K562 (cell line): ENCODE measurements at regions not wholly inside any gene's neighbourhood (a gene's known extent, or its start where the extent isn't known, plus 50 kb on each side); places are given as distances from the start of the nearest gene placed in this dataset.

Source experiments
- ATF3 ChIP-seq, 2 experiments: fragments of 450-650 bp in 1 of 2; sonication (generic) in 1 of 2; formaldehyde crosslinking in 1 of 2; IDR thresholded peaks in 1 of 2; conservative IDR thresholded peaks in 1 of 2; 2 replicates each; pipeline versions ENCODE4 v1.6.1 to v1.8.1; 2016 to 2023; ENCODE audit warnings: mild to moderate bottlenecking in 2 of 2, moderate library complexity in 2 of 2, inconsistent platforms in 1 of 2, missing genetic modification reagents in 1 of 2
- BACH1 ChIP-seq: fragments of 200-800 bp; sonication (Bioruptor generic); IDR thresholded peaks from 2 replicates; pipeline ENCODE4 v1.6.1; 2016; ENCODE audit warnings: missing genetic modification characterization, missing compliant biosample characterization
- CBX2 ChIP-seq: fragments of 200-600 bp; sonication (generic); IDR thresholded peaks from one replicate; pipeline ENCODE4 v1.6.1; 2012; ENCODE audit warnings: mild to moderate bottlenecking, low read length, inconsistent platforms; ENCODE audit not compliant: insufficient read depth, poor library complexity, severe bottlenecking
- CSDE1 ChIP-seq, 2 experiments: fragments of 450-650 bp; IDR thresholded peaks; 2 replicates each; pipeline ENCODE4 v1.6.1; 2016; ENCODE audit warnings: mild to moderate bottlenecking in 1 of 2
- CXXC5 ChIP-seq: fragments of 250-450 bp; sonication (Bioruptor Pico); IDR thresholded peaks from 2 replicates; pipeline ENCODE4 v1.8.0; 2022; ENCODE audit warnings: inconsistent platforms, mild to moderate bottlenecking, moderate library complexity
- DNMT1 ChIP-seq: fragments of 450-650 bp; IDR thresholded peaks from 2 replicates; pipeline ENCODE4 v1.6.1; 2016; ENCODE audit warnings: antibody characterized with exemption, mild to moderate bottlenecking
- MYBL2 ChIP-seq, 2 experiments: fragments of 450-650 bp in 1 of 2; sonication (generic) in 1 of 2; formaldehyde crosslinking in 1 of 2; IDR thresholded peaks; 2 replicates each; pipeline versions ENCODE4 v1.6.1 to v1.8.1; 2017 to 2022; ENCODE audit warnings: borderline replicate concordance in 1 of 2, inconsistent platforms in 1 of 2, low read depth in 1 of 2, mild to moderate bottlenecking in 1 of 2, missing genetic modification reagents in 1 of 2, moderate library complexity in 1 of 2
- NFRKB ChIP-seq: fragments of 450-650 bp; IDR thresholded peaks from 2 replicates; pipeline ENCODE4 v1.6.1; 2016; ENCODE audit warnings: low read depth
- PHF20 ChIP-seq: fragments of 450-650 bp; IDR thresholded peaks from 2 replicates; pipeline ENCODE4 v1.6.1; 2018; ENCODE audit not compliant: partially characterized antibody
- PYGO2 ChIP-seq: fragments of 450-650 bp; IDR thresholded peaks from 2 replicates; pipeline ENCODE4 v1.6.1; 2016; ENCODE audit warnings: mild to moderate bottlenecking, missing genetic modification characterization, moderate library complexity, missing compliant biosample characterization
- RNF2 ChIP-seq: sonication (generic); IDR thresholded peaks from 2 replicates; pipeline ENCODE4 v1.6.1; 2016
- TRIM28 ChIP-seq: fragments of 450-650 bp; IDR thresholded peaks from 2 replicates; pipeline ENCODE4 v1.6.1; 2017
- USF1 ChIP-seq: sonication (generic); formaldehyde crosslinking; IDR thresholded peaks from 2 replicates; pipeline ENCODE4 v1.9.0; 2022; ENCODE audit warnings: mild to moderate bottlenecking, missing genetic modification reagents
- USF2 ChIP-seq: sonication (generic); formaldehyde crosslinking; IDR thresholded peaks from 2 replicates; pipeline ENCODE4 v1.5.0; 2020; ENCODE audit warnings: missing genetic modification reagents
- ZBED1 ChIP-seq: IDR thresholded peaks from 2 replicates; pipeline ENCODE4 v1.6.1; 2014
- ZBTB9 ChIP-seq: fragments of 450-650 bp; formaldehyde crosslinking; IDR thresholded peaks from 2 replicates; pipeline ENCODE4 v1.4.0; 2020; ENCODE audit warnings: mild to moderate bottlenecking, moderate library complexity
- ZKSCAN3 ChIP-seq: fragments of 250-450 bp; sonication (Bioruptor Pico); IDR thresholded peaks from 2 replicates; pipeline ENCODE4 v1.4.0; 2020
- ZNF165 ChIP-seq: fragments of 250-450 bp; sonication (Bioruptor Pico); IDR thresholded peaks from 2 replicates; pipeline ENCODE4 v1.4.0; 2020; ENCODE audit warnings: borderline replicate concordance
- ZNF175 ChIP-seq: fragments of 200-800 bp; sonication (Bioruptor generic); IDR thresholded peaks from 2 replicates; pipeline ENCODE4 v1.6.1; 2016; ENCODE audit warnings: low read depth, mild to moderate bottlenecking, missing genetic modification characterization, missing compliant biosample characterization
- ZNF316 ChIP-seq: fragments of 450-650 bp; IDR thresholded peaks from 2 replicates; pipeline ENCODE4 v1.6.1; 2016
- ZNF511 ChIP-seq: sonication (generic); formaldehyde crosslinking; IDR thresholded peaks from 2 replicates; pipeline ENCODE4 v1.8.0; 2022; ENCODE audit warnings: mild to moderate bottlenecking, missing genetic modification reagents
- ZNF512 ChIP-seq: IDR thresholded peaks from 2 replicates; pipeline ENCODE4 v1.6.1; 2016; ENCODE audit warnings: missing genetic modification characterization, missing compliant biosample characterization
- ZNF561 ChIP-seq: fragments of 450-650 bp; formaldehyde crosslinking; conservative IDR thresholded peaks from 2 replicates; pipeline ENCODE4 v1.4.0; 2020; ENCODE audit warnings: mild to moderate bottlenecking, moderate library complexity

GRCh38 chr3:128549283-128550112 is 56.5 kb upstream of the GATA2 start (continued):
- TF ChIP-seq ATF3 (IDR thresholded peaks at IDR 0.05) = peak; percentile 46; the same call in 1 of the 2 replicates
- no peak for TF ChIP-seq ATF3 (CRISPR knock-in tag; conservative IDR thresholded peaks at IDR 0.05)
- TF ChIP-seq BACH1 (tag) = no peak
- TF ChIP-seq TRIM28 = no peak
- no peak for TF ChIP-seq PHF20
- peak; percentile 40; the same call in 1 of the 2 replicates for TF ChIP-seq CXXC5 (CRISPR knock-in tag)
- no peak for TF ChIP-seq MYBL2 (IDR thresholded peaks at IDR 0.05; ENCODE audit: low read depth)
- no peak for TF ChIP-seq MYBL2 (CRISPR knock-in tag; IDR thresholded peaks at IDR 0.05; ENCODE audit: borderline replicate concordance)
- no peak for TF ChIP-seq ZBED1
- no peak for TF ChIP-seq DNMT1
- TF ChIP-seq ZBTB9 (CRISPR knock-in tag) = 0 out of 2 replicates have a peak, but pooled peaks have one; percentile 35
- TF ChIP-seq PYGO2 = no peak
- no peak for TF ChIP-seq ZNF512
- TF ChIP-seq USF2 (CRISPR knock-in tag) = no peak
- no peak for TF ChIP-seq ZNF165 (CRISPR knock-in tag)
- no peak; the same call in none of the 2 replicates for TF ChIP-seq NFRKB
- TF ChIP-seq ZNF175 (CRISPR knock-in tag) = peak; percentile 41; the same call in 1 of the 2 replicates
- no peak for TF ChIP-seq ZNF561 (CRISPR knock-in tag)
- no peak for TF ChIP-seq ZNF316
- no peak for TF ChIP-seq USF1 (CRISPR knock-in tag)
- TF ChIP-seq CBX2 = no peak
- TF ChIP-seq CSDE1 (IDR thresholded peaks at IDR 0.05) = no peak
- TF ChIP-seq ZNF511 (CRISPR knock-in tag) = no peak
- TF ChIP-seq ZKSCAN3 = no peak
- no peak; the same call in 1 of the 2 replicates for TF ChIP-seq RNF2
